DND-41 (cell line): ENCODE measurements at regions not wholly inside any gene's neighbourhood (a gene's known extent, or its start where the extent isn't known, plus 50 kb on each side); places are given as distances from the start of the nearest gene placed in this dataset.

ENCODE experiments used
- EZH2 ChIP-seq: IDR thresholded peaks from 3 replicates; pipeline ENCODE4 v1.6.1; 2012; ENCODE audit warnings: borderline replicate concordance, low read depth, mild to moderate bottlenecking, moderate library complexity, low read length, inconsistent platforms; ENCODE audit not compliant: severe bottlenecking
- TF ChIP-seq, protein P1 (sequence below): IDR thresholded peaks from 2 replicates; pipeline ENCODE4 v1.5.1; 2012; ENCODE audit warnings: borderline replicate concordance, low read length, moderate library complexity, mild to moderate bottlenecking; ENCODE audit not compliant: poor library complexity, severe bottlenecking; ENCODE audit errors: extremely low read depth

DNA sequence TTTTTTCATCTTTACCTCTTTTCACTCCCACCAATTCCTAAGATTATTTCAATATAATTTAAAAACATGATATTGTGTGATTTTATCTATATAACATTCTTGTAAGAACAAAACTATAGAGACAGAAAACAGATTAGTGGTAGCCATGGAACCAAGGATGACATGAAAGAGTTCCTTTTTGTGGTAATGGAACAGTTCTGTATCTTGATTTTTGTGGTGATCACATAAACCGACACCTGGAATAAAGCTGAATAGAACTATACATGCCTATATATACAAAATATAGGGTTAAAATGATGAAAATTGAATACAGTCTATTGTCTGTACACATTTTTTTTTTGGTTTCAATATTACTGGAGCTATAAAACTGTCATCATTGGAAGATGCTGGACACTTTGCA, 945.4 kb downstream of the SI start:
- TF ChIP-seq, protein P1, sequence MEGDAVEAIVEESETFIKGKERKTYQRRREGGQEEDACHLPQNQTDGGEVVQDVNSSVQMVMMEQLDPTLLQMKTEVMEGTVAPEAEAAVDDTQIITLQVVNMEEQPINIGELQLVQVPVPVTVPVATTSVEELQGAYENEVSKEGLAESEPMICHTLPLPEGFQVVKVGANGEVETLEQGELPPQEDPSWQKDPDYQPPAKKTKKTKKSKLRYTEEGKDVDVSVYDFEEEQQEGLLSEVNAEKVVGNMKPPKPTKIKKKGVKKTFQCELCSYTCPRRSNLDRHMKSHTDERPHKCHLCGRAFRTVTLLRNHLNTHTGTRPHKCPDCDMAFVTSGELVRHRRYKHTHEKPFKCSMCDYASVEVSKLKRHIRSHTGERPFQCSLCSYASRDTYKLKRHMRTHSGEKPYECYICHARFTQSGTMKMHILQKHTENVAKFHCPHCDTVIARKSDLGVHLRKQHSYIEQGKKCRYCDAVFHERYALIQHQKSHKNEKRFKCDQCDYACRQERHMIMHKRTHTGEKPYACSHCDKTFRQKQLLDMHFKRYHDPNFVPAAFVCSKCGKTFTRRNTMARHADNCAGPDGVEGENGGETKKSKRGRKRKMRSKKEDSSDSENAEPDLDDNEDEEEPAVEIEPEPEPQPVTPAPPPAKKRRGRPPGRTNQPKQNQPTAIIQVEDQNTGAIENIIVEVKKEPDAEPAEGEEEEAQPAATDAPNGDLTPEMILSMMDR: no peak
- TF ChIP-seq EZH2: no peak
